K562 (cell line): ENCODE measurements at regions not wholly inside any gene's neighbourhood (a gene's known extent, or its start where the extent isn't known, plus 50 kb on each side); places are given as distances from the start of the nearest gene placed in this dataset.

Experiments used
- ATAC-seq: fragments of 200-7000 bp; cut with Tn5 transposase; 3 replicates; pipeline ENCODE4 v1.9.1; 2020; ENCODE audit warnings: moderate library complexity
- BruUV-seq: library from RNA; stranded (reverse); fragments of 400-500 nt; replicated peaks from 2 replicates; lab custom pipeline; 2021; lab: Mats Ljungman, UMichigan
- CTCF ChIA-PET: fragments of 300-600 bp; formaldehyde crosslinking; extraction: SDS; loops from one replicate; lab custom pipeline; 2021; ENCODE audit warnings: low intra/inter-chr PET ratio; lab: Yijun Ruan, JAX
- POLR2A ChIA-PET: fragments of 300-600, 350-650 bp; sonication (Branson Sonifier 250); formaldehyde crosslinking; extraction: SDS; loops from one replicate; lab custom pipeline; 2021; ENCODE audit warnings: antibody characterized with exemption, inconsistent platforms; lab: Yijun Ruan, JAX
- DNase-seq, 4 experiments: peaks; one replicate each; pipeline versions ENCODE4 v3.0.0 to v3.0.0-alpha.2; 2011 to 2018; ENCODE audit warnings: low spot score in 3 of 4, mixed read lengths in 3 of 4; ENCODE audit errors: extremely low read depth in 1 of 4
- FAIRE-seq: peaks from 2 replicates; lab custom pipeline; 2011; peaks lifted over from hg19 to GRCh38; lab: Jason Lieb, UNC
- H2AFZ ChIP-seq: 2 replicates; pipeline ENCODE4 v1.6.0; 2011; ENCODE audit warnings: low read depth, low read length, control low read depth, inconsistent platforms
- H3K27ac ChIP-seq: fragments of 200-600 bp; 3 replicates; pipeline ENCODE4 v1.8.0; 2011; ENCODE audit warnings: low read depth, mild to moderate bottlenecking, control low read depth, inconsistent platforms, low read length, moderate library complexity, mixed read lengths; ENCODE audit errors: extremely low read depth
- H3K27me3 ChIP-seq, 2 experiments: fragments of 300-600 bp in 1 of 2; 2 replicates in 1 of 2; 3 replicates in 1 of 2; pipeline versions ENCODE4 v1.6.0 to v1.8.0; 2011; ENCODE audit warnings: inconsistent platforms in 2 of 2, low read length in 2 of 2, mild to moderate bottlenecking in 1 of 2, mixed read lengths in 1 of 2, moderate library complexity in 1 of 2; ENCODE audit not compliant: control insufficient read depth in 2 of 2, insufficient read depth in 2 of 2
- H3K36me3 ChIP-seq: fragments of 300-600 bp; 3 replicates; pipeline ENCODE4 v1.8.0; 2011; ENCODE audit warnings: mild to moderate bottlenecking, low read length, inconsistent platforms; ENCODE audit not compliant: control insufficient read depth, insufficient read depth
- H3K4me1 ChIP-seq, 2 experiments: fragments of 200-600 bp in 1 of 2; replicated peaks in 1 of 2; 2 replicates in 1 of 2; 3 replicates in 1 of 2; pipeline versions ENCODE4 v1.5.1 to v1.8.0; 2011; ENCODE audit warnings: inconsistent platforms in 2 of 2, low read length in 2 of 2, mild to moderate bottlenecking in 1 of 2, mixed read lengths in 1 of 2, moderate library complexity in 1 of 2; ENCODE audit not compliant: control insufficient read depth in 2 of 2, insufficient read depth in 2 of 2
- H3K4me2 ChIP-seq: 2 replicates; pipeline ENCODE4 v1.6.1; 2011; ENCODE audit warnings: low read length, control low read depth, inconsistent platforms, mixed read lengths; ENCODE audit not compliant: insufficient read depth
- H3K4me3 ChIP-seq: fragments of 200-600 bp; sonication (generic), shearing (Covaris generic); 2 replicates; pipeline ENCODE4 v1.5.1; 2016; ENCODE audit warnings: control low read depth, inconsistent platforms
- H3K79me2 ChIP-seq: fragments of 200-600 bp; 3 replicates; pipeline ENCODE4 v1.8.0; 2011; ENCODE audit warnings: low read length, inconsistent platforms; ENCODE audit not compliant: control insufficient read depth, insufficient read depth
- H3K9ac ChIP-seq, 2 experiments: 2 replicates each; pipeline versions ENCODE4 v1.6.0 to v1.6.1; 2011; ENCODE audit warnings: low read depth in 2 of 2, low read length in 2 of 2, control low read depth in 1 of 2, inconsistent platforms in 1 of 2, mild to moderate bottlenecking in 1 of 2, mixed read lengths in 1 of 2; ENCODE audit not compliant: insufficient read depth in 1 of 2
- H3K9me1 ChIP-seq: one replicate; pipeline ENCODE4 v1.6.0; 2011; ENCODE audit warnings: inconsistent platforms, mild to moderate bottlenecking, low read length, moderate library complexity; ENCODE audit not compliant: control insufficient read depth, insufficient read depth
- H3K9me3 ChIP-seq: replicated peaks from 2 replicates; pipeline ENCODE4 v1.5.1; 2011; ENCODE audit warnings: low read depth, low read length, inconsistent platforms; ENCODE audit not compliant: control insufficient read depth, insufficient read depth
- H4K20me1 ChIP-seq: replicated peaks from 2 replicates; pipeline ENCODE4 v1.6.1; 2011; ENCODE audit warnings: low read length, inconsistent platforms, mixed read lengths; ENCODE audit not compliant: control insufficient read depth, insufficient read depth
- CBX2 ChIP-seq: fragments of 200-600 bp; sonication (generic); IDR thresholded peaks from one replicate; pipeline ENCODE4 v1.6.1; 2012; ENCODE audit warnings: mild to moderate bottlenecking, low read length, inconsistent platforms; ENCODE audit not compliant: insufficient read depth, poor library complexity, severe bottlenecking
- KDM2B ChIP-seq: fragments of 250-450 bp; sonication (Bioruptor Pico); IDR thresholded peaks from 2 replicates; pipeline ENCODE4 v1.8.0; 2021; ENCODE audit warnings: mild to moderate bottlenecking, moderate library complexity
- PBX2 ChIP-seq, 2 experiments: IDR thresholded peaks in 1 of 2; conservative IDR thresholded peaks in 1 of 2; 2 replicates each; pipeline ENCODE4 v1.6.1; 2016; ENCODE audit warnings: low read depth in 2 of 2, mild to moderate bottlenecking in 1 of 2, missing compliant biosample characterization in 1 of 2, missing genetic modification characterization in 1 of 2, moderate library complexity in 1 of 2
- SAFB ChIP-seq: fragments of 200-400 bp; formaldehyde crosslinking; IDR thresholded peaks from 2 replicates; pipeline ENCODE4 v1.6.1; 2017; ENCODE audit warnings: low read depth, low read length, borderline replicate concordance
- SIN3B ChIP-seq: fragments of 450-650 bp; IDR thresholded peaks from 2 replicates; pipeline ENCODE4 v1.6.1; 2017; ENCODE audit warnings: low read depth, mild to moderate bottlenecking, moderate library complexity
- SNIP1 ChIP-seq: fragments of 450-650 bp; IDR thresholded peaks from 2 replicates; pipeline ENCODE4 v1.7.1; 2017; ENCODE audit warnings: low read depth, mild to moderate bottlenecking
- SRSF3 ChIP-seq: fragments of 200-400 bp; formaldehyde crosslinking; IDR thresholded peaks from 2 replicates; pipeline ENCODE4 v1.6.1; 2016; ENCODE audit warnings: mild to moderate bottlenecking, low read length, moderate library complexity; ENCODE audit not compliant: insufficient read depth
- ZNF197 ChIP-seq: fragments of 200-800 bp; sonication (Bioruptor generic); IDR thresholded peaks from 2 replicates; pipeline ENCODE4 v1.6.1; 2016; ENCODE audit warnings: low read depth, missing genetic modification characterization, missing compliant biosample characterization
- ZNF561 ChIP-seq: fragments of 450-650 bp; formaldehyde crosslinking; conservative IDR thresholded peaks from 2 replicates; pipeline ENCODE4 v1.4.0; 2020; ENCODE audit warnings: mild to moderate bottlenecking, moderate library complexity
- ZNF778 ChIP-seq: fragments of 450-650 bp; formaldehyde crosslinking; IDR thresholded peaks from 2 replicates; pipeline ENCODE4 v1.4.0; 2020; ENCODE audit warnings: mild to moderate bottlenecking, moderate library complexity
- WGBS: fragments of 100-300 bp; shearing (Covaris generic); methylation state at CpG from one replicate; pipeline ENCODE4 v1.1.6; 2016; ENCODE audit warnings: low coverage, mixed read lengths; ENCODE audit not compliant: insufficient coverage; ENCODE audit errors: missing lambda C conversion rate; 5-methylcytosine and 5-hydroxymethylcytosine counted together
- in situ Hi-C: fragments of 300-500 bp; cut with MboI; formaldehyde crosslinking; loops from 4 replicates; pipeline ENCODE4 v1.15.0; 2018; ENCODE audit warnings: inconsistent platforms, mixed read lengths
- intact Hi-C: fragments of 100-400 bp; cut with micrococcal nuclease; formaldehyde crosslinking; loops from 2 replicates; pipeline ENCODE4 v1.14.2; 2022

DNA sequence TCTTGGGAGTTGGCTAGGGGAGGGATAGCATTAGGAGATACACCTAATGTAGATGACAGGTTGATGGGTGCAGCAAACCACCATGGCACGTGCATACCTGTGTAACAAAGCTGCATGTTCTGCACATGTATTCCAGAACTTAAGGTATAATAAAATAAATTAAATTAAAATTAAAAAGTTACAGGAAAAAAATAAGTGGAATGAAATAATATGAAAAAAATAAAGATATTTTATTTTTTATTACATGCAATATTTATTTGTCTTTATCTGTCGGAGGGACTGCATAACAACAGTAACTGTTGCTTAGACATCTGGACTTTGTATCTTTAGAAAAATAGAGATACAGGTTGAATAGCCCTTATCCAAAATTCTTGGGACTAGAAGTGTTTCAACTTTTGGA, 597.4 kb upstream of the CCDC179 start:
- POLR2A ChIA-PET, result no interaction called here

More for the DNA sequence above, 597.4 kb upstream of the CCDC179 start:
- intact Hi-C loops, result no loop called here
- Histone ChIP-seq H3K4me1 (no peaks in the 10 kb centered on the region), H3K27me3 (no peaks in the 10 kb centered on the region), H3K9me3 (no peaks in the 10 kb centered on the region; the same call in 1 of the 2 replicates), H3K9ac (no peak overlapping the region), H3K4me3 (no peak overlapping the region), H4K20me1 (no peaks in the 10 kb centered on the region), H3K9me1 (no peaks in the 10 kb centered on the region), H3K27ac (no peak overlapping the region), H3K79me2 (no peaks in the 10 kb centered on the region), H3K36me3 (no peaks in the 10 kb centered on the region), H2AFZ (no peak overlapping the region), H3K4me2 (no peak overlapping the region)
- FAIRE-seq, result no peak
- no TSS peak for BruUV-seq
- in situ Hi-C loops, result no loop called here
- 0% methylated on average over 2 of the region's 2 CpGs for WGBS
- CTCF ChIA-PET, result no interaction called here
- no peak for ATAC-seq
- TF ChIP-seq KDM2B (CRISPR knock-in tag), result no peak
- TF ChIP-seq ZNF197 (CRISPR knock-in tag), result no peak
- TF ChIP-seq SRSF3, result no peak
- no peak for TF ChIP-seq CBX2
- TF ChIP-seq ZNF561, result no peak
- TF ChIP-seq SAFB, result no peak
- TF ChIP-seq ZNF778 (CRISPR knock-in tag), result no peak
- TF ChIP-seq PBX2 (CRISPR knock-in tag; IDR thresholded peaks at IDR 0.05; ENCODE audit: low read depth), result no peak
- no peak for TF ChIP-seq PBX2 (tag; conservative IDR thresholded peaks at IDR 0.05; ENCODE audit: low read depth)
- TF ChIP-seq SIN3B, result no peak
- no peak for TF ChIP-seq SNIP1
- DNase-seq, result no peak
